GM21619 (cell line): ENCODE measurements at regions not wholly inside any gene's neighbourhood (a gene's known extent, or its start where the extent isn't known, plus 50 kb on each side); places are given as distances from the start of the nearest gene placed in this dataset.
"Not testable (repeated sequence)": the region's sequence is repeated elsewhere in the genome, so short reads cannot be mapped to it uniquely, and the experiment has no call there.

Experiments used
- ATAC-seq: cut with Tn5 transposase; IDR thresholded peaks from one replicate; pipeline ENCODE4 v1.9.1; 2021; ENCODE audit not compliant: unreplicated experiment

GRCh38 chr1:228796945-228797344 is 61.7 kb downstream of the RHOU start:
- ATAC-seq, result not testable (repeated sequence)

- no peak for ATAC-seq
Measured at GRCh38 chr1:228798035-228798434, 62.8 kb downstream of the RHOU start.

GRCh38 chr1:228798548-228798947 is 63.3 kb downstream of the RHOU start:
- no peak for ATAC-seq

GRCh38 chr1:228799924-228800323 is 64.6 kb downstream of the RHOU start:
- ATAC-seq, result no peak

GRCh38 chr1:228801068-228801467 is 65.8 kb downstream of the RHOU start:
- no peak for ATAC-seq

GRCh38 chr1:228802386-228803220 is 67.3 kb downstream of the RHOU start:
- ATAC-seq, result no peak

GRCh38 chr1:228803421-228803820 is 68.1 kb downstream of the RHOU start:
- ATAC-seq, result no peak

GRCh38 chr1:228804173-228804572 is 68.9 kb downstream of the RHOU start:
- no peak for ATAC-seq

GRCh38 chr1:228804640-228805413 is 69.5 kb downstream of the RHOU start:
- ATAC-seq, result no peak

GRCh38 chr1:228807904-228808605 is 72.8 kb downstream of the RHOU start:
- no peak for ATAC-seq

- no peak for ATAC-seq
Measured at GRCh38 chr1:228809621-228810394, 74.5 kb downstream of the RHOU start.

- no peak for ATAC-seq
Measured at GRCh38 chr1:228810395-228810758, 75.1 kb downstream of the RHOU start.

- no peak for ATAC-seq
Measured at GRCh38 chr1:228810878-228811711, 75.8 kb downstream of the RHOU start.

- ATAC-seq, result no peak
Measured at GRCh38 chr1:228811712-228812305, 76.5 kb downstream of the RHOU start.

- ATAC-seq, result no peak
Measured at GRCh38 chr1:228812961-228813360, 77.7 kb downstream of the RHOU start.

GRCh38 chr1:228814176-228814575 is 78.9 kb downstream of the RHOU start:
- no peak for ATAC-seq

- ATAC-seq, result no peak
Measured at GRCh38 chr1:228818296-228818695, 83.0 kb downstream of the RHOU start.

- no peak for ATAC-seq
Measured at GRCh38 chr1:228818928-228819630, 83.8 kb downstream of the RHOU start.

GRCh38 chr1:228821252-228821651 is 86.0 kb downstream of the RHOU start:
- no peak for ATAC-seq
